ENCODE measurements at regions not wholly inside any gene's neighbourhood (a gene's known extent, or its start where the extent isn't known, plus 50 kb on each side); places are given as distances from the start of the nearest gene placed in this dataset.

DNA sequence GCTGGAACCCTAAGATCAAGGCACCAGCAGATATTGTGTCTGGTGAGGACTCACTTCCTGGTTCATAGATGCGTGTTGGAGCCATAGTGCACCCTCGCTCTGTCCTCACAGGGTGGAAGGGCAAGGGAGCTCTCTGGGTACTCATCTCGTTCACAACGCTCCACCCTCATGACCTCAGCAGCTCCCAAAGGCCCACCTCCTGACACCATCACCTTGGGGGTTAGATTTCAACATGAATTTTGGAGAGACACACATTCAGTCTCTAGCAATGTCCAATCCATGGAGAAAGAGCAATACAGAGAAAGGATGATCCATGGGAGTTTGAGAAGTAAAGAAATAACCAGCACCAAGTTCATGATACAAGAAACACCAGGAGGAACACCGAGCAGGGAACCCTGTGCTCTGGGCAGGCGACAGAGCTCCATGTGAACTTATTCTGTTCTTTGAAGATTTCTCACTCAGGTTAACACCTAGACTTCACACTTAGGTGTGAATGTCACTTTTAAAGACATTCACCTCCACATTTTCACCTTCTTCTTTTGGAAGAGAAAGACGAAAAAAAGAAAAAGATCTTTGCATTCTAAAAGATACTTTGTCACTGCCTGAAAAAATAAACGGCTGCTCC, 171.8 kb upstream of the FAM9B start:
- Mint-ChIP-seq H3K4me1 (peaks cover 4% of the 10 kb centered on the region), H3K4me3 (peak overlapping the region; percentile 12), H3K27me3 (no peaks in the 10 kb centered on the region)

DNA sequence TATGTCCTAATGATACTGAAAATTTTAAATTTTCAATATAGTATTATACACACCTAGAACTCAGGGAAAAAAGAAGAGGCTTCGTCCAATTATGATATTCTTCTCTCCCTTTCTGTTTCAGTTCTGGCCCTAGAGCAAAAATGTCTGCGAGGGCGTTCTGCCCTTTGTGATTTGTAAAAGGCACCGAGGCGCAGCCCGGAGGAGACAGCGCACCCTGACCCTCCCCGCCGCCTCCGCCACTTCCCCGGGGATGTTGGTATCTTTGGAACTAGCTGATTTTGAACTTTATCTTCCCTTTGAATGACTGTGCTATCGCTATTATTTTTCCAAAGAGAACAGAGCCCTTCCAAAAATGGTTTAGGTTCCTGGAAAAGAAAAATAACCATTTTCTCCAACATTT, 173.2 kb upstream of the FAM9B start:
- Mint-ChIP-seq H3K27me3 (no peaks in the 10 kb centered on the region), H3K4me1 (peaks cover 4% of the 10 kb centered on the region), H3K36me3 (no peaks in the 10 kb centered on the region), H3K27ac (no peak overlapping the region), H3K9me3 (no peaks in the 10 kb centered on the region), H3K4me3 (no peak overlapping the region)

More for the DNA sequence above, 171.8 kb upstream of the FAM9B start:
- no peak overlapping the region for H3K27ac Mint-ChIP-seq
- no peaks in the 10 kb centered on the region for H3K36me3 Mint-ChIP-seq
- H3K9me3 Mint-ChIP-seq: no peaks in the 10 kb centered on the region

GRCh38 chrX:9211269-9211668, 177.3 kb upstream of the FAM9B start:
- Mint-ChIP-seq H3K27ac (no peak overlapping the region), H3K4me3 (no peak overlapping the region), H3K36me3 (no peaks in the 10 kb centered on the region), H3K4me1 (no peaks in the 10 kb centered on the region), H3K9me3 (no peaks in the 10 kb centered on the region), H3K27me3 (no peaks in the 10 kb centered on the region)

GRCh38 chrX:9221781-9222180, 187.9 kb upstream of the FAM9B start:
- no peaks in the 10 kb centered on the region for H3K36me3 Mint-ChIP-seq
- no peaks in the 10 kb centered on the region for H3K27me3 Mint-ChIP-seq
- no peaks in the 10 kb centered on the region for H3K4me1 Mint-ChIP-seq
- no peaks in the 10 kb centered on the region for H3K9me3 Mint-ChIP-seq
- no peak overlapping the region for H3K4me3 Mint-ChIP-seq
- H3K27ac Mint-ChIP-seq: no peak overlapping the region

GRCh38 chrX:9222299-9222698, 188.4 kb upstream of the FAM9B start:
- Mint-ChIP-seq H3K36me3 (no peaks in the 10 kb centered on the region), H3K9me3 (no peaks in the 10 kb centered on the region), H3K4me3 (no peak overlapping the region), H3K4me1 (no peaks in the 10 kb centered on the region), H3K27ac (no peak overlapping the region), H3K27me3 (no peaks in the 10 kb centered on the region)

DNA sequence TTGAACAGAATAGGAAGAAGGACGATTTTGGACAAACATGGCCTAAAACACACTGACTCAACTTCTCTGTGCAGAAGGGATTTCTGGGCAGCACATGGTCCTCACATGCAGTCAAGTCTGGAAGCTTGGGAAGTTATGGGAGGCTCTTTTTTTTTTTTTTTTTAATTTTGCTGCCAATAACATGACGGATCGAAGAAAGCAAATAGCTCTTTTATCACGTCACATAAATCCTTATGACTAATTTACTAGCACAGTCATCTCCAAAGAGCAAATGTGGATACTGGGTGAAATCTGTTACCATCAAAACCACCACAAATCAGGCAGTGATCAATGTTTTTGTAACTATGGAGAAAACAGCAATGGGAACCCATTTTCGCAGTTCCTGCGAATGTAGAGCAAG, 193.3 kb upstream of the FAM9B start:
- Mint-ChIP-seq H3K27ac (no peak overlapping the region), H3K9me3 (no peaks in the 10 kb centered on the region), H3K27me3 (no peaks in the 10 kb centered on the region), H3K4me1 (peaks cover 5% of the 10 kb centered on the region), H3K4me3 (no peak overlapping the region), H3K36me3 (no peaks in the 10 kb centered on the region)

DNA sequence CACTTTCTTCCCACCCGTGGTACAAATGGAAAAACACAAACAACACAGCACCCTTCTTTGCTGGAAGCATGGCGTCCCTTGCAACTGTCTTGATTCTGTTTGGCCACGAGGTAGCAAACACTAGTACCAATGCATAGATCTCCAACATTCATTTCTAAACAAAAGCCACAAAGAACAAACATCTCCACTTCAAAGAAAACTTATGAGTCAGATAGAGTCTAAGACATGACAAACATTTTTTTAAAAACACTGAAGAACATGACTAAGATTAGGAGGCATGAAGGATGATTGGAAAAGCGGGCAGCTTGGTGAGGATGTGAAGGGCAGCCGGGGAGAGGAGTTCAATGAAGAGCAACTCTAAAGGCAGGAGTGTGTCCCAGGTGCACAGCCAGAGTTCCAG, 197.6 kb upstream of the FAM9B start:
- peak overlapping the region; percentile 2 for H3K27ac Mint-ChIP-seq

GRCh38 chrX:9233141-9233540, 199.2 kb upstream of the FAM9B start:
- Mint-ChIP-seq H3K9me3 (no peaks in the 10 kb centered on the region), H3K4me1 (peaks cover 5% of the 10 kb centered on the region), H3K27me3 (no peaks in the 10 kb centered on the region), H3K27ac (no peak overlapping the region), H3K4me3 (no peak overlapping the region), H3K36me3 (no peaks in the 10 kb centered on the region)

More for the DNA sequence above, 197.6 kb upstream of the FAM9B start:
- Mint-ChIP-seq H3K4me3 (no peak overlapping the region), H3K27me3 (no peaks in the 10 kb centered on the region), H3K9me3 (no peaks in the 10 kb centered on the region), H3K4me1 (peaks cover 5% of the 10 kb centered on the region), H3K36me3 (no peaks in the 10 kb centered on the region)

DNA sequence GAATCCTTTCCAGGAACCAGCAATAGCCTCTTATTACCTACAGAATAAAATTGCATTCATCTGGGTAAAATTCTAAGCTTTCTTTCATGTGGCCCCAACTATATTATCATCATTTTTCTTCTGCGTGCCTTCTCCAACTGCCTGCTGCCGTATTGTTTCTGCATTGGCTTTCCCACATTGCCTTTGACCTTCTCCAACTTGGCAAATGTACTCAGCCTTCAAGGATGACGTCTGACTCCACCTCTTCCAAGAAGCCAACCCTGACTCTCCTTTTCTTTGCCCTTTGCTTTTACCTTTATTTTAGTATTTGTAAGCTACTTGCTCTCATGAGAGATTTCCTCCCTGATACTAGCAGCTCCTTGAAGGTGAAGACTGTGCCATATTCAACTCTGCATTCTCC, 200.4 kb upstream of the FAM9B start:
- H3K4me3 Mint-ChIP-seq: no peak overlapping the region
- H3K27ac Mint-ChIP-seq: no peak overlapping the region

GRCh38 chrX:9235722-9236121, 201.8 kb upstream of the FAM9B start:
- no peak overlapping the region for H3K4me3 Mint-ChIP-seq
- no peaks in the 10 kb centered on the region for H3K36me3 Mint-ChIP-seq
- no peaks in the 10 kb centered on the region for H3K9me3 Mint-ChIP-seq
- H3K4me1 Mint-ChIP-seq: peaks cover 5% of the 10 kb centered on the region
- no peak overlapping the region for H3K27ac Mint-ChIP-seq
- H3K27me3 Mint-ChIP-seq: no peaks in the 10 kb centered on the region

More for the DNA sequence above, 200.4 kb upstream of the FAM9B start:
- Mint-ChIP-seq H3K36me3 (no peaks in the 10 kb centered on the region), H3K27me3 (no peaks in the 10 kb centered on the region), H3K4me1 (peaks cover 5% of the 10 kb centered on the region), H3K9me3 (no peaks in the 10 kb centered on the region)

DNA sequence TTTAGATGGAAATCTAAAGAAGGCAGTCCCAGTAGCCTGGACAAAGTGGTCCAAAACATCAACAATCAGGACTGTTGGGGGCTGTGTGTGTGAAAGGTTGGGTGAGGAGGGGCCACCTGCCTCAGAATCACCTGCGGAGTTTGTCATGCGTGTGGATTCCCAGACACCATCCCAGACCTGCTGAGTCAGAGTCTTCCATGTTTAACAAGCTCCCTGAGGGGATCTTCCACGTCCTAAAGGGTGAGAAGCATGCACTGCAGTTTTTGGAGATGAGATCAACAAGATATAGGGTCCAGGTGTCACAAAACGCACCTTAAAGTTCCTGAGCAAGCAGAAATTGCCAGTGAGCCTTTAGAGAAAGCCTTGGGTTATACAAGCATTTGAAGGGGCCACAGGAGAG, 207.0 kb upstream of the FAM9B start:
- H3K4me1 Mint-ChIP-seq: no peaks in the 10 kb centered on the region
- no peaks in the 10 kb centered on the region for H3K9me3 Mint-ChIP-seq
- no peak overlapping the region for H3K4me3 Mint-ChIP-seq
- H3K27me3 Mint-ChIP-seq: no peaks in the 10 kb centered on the region
- no peak overlapping the region for H3K27ac Mint-ChIP-seq
- no peaks in the 10 kb centered on the region for H3K36me3 Mint-ChIP-seq

DNA sequence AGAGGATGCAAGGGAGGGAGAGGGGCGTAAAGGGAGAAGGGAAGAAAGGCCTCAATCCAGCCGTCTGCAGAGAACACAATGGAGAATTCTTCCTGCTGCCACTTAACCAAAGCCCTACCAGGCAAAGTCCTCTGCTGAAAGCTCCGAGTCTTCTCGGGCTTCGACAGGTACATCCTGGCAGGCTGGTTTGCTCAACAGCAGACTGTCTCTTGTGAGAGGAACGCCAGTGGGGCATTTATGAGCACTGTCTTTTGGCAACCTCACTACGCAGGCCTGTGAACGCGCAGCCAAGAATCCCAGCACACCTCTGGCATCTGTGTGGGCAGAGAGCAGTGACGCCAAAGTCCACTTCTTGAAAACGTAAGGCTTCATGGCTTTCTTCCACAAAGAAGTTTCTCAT, 207.5 kb upstream of the FAM9B start:
- Mint-ChIP-seq H3K27ac (no peak overlapping the region), H3K4me1 (no peaks in the 10 kb centered on the region), H3K27me3 (no peaks in the 10 kb centered on the region), H3K4me3 (no peak overlapping the region), H3K9me3 (no peaks in the 10 kb centered on the region), H3K36me3 (no peaks in the 10 kb centered on the region)

- Mint-ChIP-seq H3K4me1 (peaks cover 5% of the 10 kb centered on the region), H3K27me3 (no peaks in the 10 kb centered on the region), H3K4me3 (no peak overlapping the region)
These were observed 215.3 kb upstream of the FAM9B start for GRCh38 chrX:9249051-9249846.

GRCh38 chrX:9252182-9252581, 212.7 kb upstream of the TBL1X start:
- no peak overlapping the region for H3K27ac Mint-ChIP-seq

More at GRCh38 chrX:9249051-9249846, 215.3 kb upstream of the FAM9B start:
- Mint-ChIP-seq H3K9me3 (no peaks in the 10 kb centered on the region), H3K27ac (no peak overlapping the region), H3K36me3 (no peaks in the 10 kb centered on the region)

GRCh38 chrX:9253211-9253610, 211.6 kb upstream of the TBL1X start:
- peaks cover 12% of the 10 kb centered on the region for H3K4me1 Mint-ChIP-seq

More at GRCh38 chrX:9252182-9252581, 212.7 kb upstream of the TBL1X start:
- Mint-ChIP-seq H3K4me1 (peaks cover 5% of the 10 kb centered on the region), H3K27me3 (no peaks in the 10 kb centered on the region), H3K9me3 (no peaks in the 10 kb centered on the region), H3K4me3 (no peak overlapping the region), H3K36me3 (no peaks in the 10 kb centered on the region)

DNA sequence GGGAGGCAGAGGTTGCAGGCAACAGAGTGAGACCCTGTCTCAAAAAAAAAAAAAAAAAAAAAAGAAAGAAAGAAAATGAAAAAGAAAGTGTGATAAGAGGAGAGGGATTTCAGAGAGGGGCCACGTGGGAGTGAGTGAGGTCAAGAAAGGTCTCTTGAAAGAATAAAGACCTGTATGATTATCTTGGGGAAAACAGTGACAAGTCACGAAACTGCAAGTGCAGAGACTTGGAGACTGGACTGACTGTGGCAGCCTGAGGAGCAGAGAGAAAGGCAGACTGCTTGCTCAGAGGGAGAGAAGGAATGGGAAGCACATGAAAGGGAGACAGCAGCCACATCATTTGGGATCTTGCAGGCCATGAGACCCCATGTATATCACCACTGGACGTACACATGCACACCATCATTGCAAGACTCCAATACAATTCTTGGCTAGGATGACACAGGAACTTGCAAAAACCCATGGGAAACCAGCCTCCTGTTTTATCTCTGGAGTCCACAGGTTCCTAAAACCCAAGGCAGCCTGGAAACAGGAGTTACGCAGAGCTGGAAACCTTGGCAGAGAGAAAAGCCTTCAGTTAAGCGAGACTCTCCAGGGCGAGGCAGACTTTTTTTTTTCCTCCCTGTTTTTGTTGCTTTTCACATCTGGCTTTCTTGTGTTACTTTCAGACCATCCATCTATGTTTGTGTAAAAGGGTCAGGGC, 207.0 kb upstream of the TBL1X start:
- H3K4me1 Mint-ChIP-seq: peaks cover 42% of the 10 kb centered on the region
- H3K9me3 Mint-ChIP-seq: no peaks in the 10 kb centered on the region
- no peaks in the 10 kb centered on the region for H3K27me3 Mint-ChIP-seq
- H3K36me3 Mint-ChIP-seq: no peaks in the 10 kb centered on the region
- no peak overlapping the region for H3K4me3 Mint-ChIP-seq
- peak overlapping the region; percentile 94 for H3K27ac Mint-ChIP-seq

More at GRCh38 chrX:9253211-9253610, 211.6 kb upstream of the TBL1X start:
- no peak overlapping the region for H3K4me3 Mint-ChIP-seq
- H3K27ac Mint-ChIP-seq: no peak overlapping the region
- no peaks in the 10 kb centered on the region for H3K27me3 Mint-ChIP-seq
- H3K36me3 Mint-ChIP-seq: no peaks in the 10 kb centered on the region
- no peaks in the 10 kb centered on the region for H3K9me3 Mint-ChIP-seq

Data from activated naive CD4-positive, alpha-beta T cell treated with anti-CD3 and anti-CD28 coated beads, Interleukin-2, amount 50 U/mL, for 24 hours (primary cell).